IMR-90 (cell line): ENCODE measurements at regions not wholly inside any gene's neighbourhood (a gene's known extent, or its start where the extent isn't known, plus 50 kb on each side); places are given as distances from the start of the nearest gene placed in this dataset.

Experiments used
- ATAC-seq: fragments of 200-7000 bp; cut with Tn5 transposase; 2 replicates; pipeline ENCODE4 v1.9.1; 2020; ENCODE audit warnings: low read depth, mild to moderate bottlenecking, moderate library complexity
- BruUV-seq: library from RNA; stranded (reverse); fragments of 400-500 nt; replicated peaks from 2 replicates; lab custom pipeline; 2021; lab: Mats Ljungman, UMichigan
- CTCF ChIA-PET: fragments of 300-600 bp; formaldehyde crosslinking; extraction: SDS; loops from one replicate; lab custom pipeline; 2021; ENCODE audit warnings: antibody characterized with exemption; lab: Yijun Ruan, JAX
- POLR2A ChIA-PET: fragments of 300-600 bp; sonication (Branson Sonifier 250); formaldehyde crosslinking; loops from one replicate; lab custom pipeline; 2022; ENCODE audit warnings: antibody characterized with exemption; ENCODE audit not compliant: unreplicated experiment; lab: Charles Lee
- DNase-seq: peaks from one replicate; pipeline ENCODE4 v3.0.0; 2013
- H2AFZ ChIP-seq: replicated peaks from 2 replicates; pipeline ENCODE3; 2013; ENCODE audit warnings: low read length, mild to moderate bottlenecking; ENCODE audit not compliant: poor library complexity
- H2AK5ac ChIP-seq: 2 replicates; pipeline ENCODE4 v1.6.1; 2013; ENCODE audit warnings: low read depth, low read length, inconsistent platforms
- H2AK9ac ChIP-seq: replicated peaks from 2 replicates; pipeline ENCODE3; 2013; ENCODE audit warnings: mild to moderate bottlenecking, low read depth, low read length, moderate library complexity; ENCODE audit not compliant: poor library complexity
- H2BK120ac ChIP-seq: 2 replicates; pipeline ENCODE4 v1.6.1; 2013; ENCODE audit warnings: low read depth, low read length, inconsistent platforms
- H2BK15ac ChIP-seq: 3 replicates; pipeline ENCODE4 v1.6.1; 2013; ENCODE audit warnings: low read depth, low read length, inconsistent platforms
- H2BK20ac ChIP-seq: 2 replicates; pipeline ENCODE4 v1.6.1; 2013; ENCODE audit warnings: low read depth, mild to moderate bottlenecking, inconsistent platforms, low read length, moderate library complexity
- H2BK5ac ChIP-seq: 2 replicates; pipeline ENCODE4 v1.6.1; 2013; ENCODE audit warnings: mild to moderate bottlenecking, low read depth, low read length, inconsistent platforms; ENCODE audit not compliant: poor library complexity, severe bottlenecking
- H3K14ac ChIP-seq: replicated peaks from 2 replicates; pipeline ENCODE4 v1.6.1; 2013; ENCODE audit warnings: low read depth, low read length, inconsistent platforms
- H3K18ac ChIP-seq: 2 replicates; pipeline ENCODE4 v1.6.1; 2013; ENCODE audit warnings: low read depth, low read length, control low read depth
- H3K23ac ChIP-seq: 2 replicates; pipeline ENCODE4 v1.6.1; 2013; ENCODE audit warnings: low read depth, low read length, inconsistent platforms
- H3K27ac ChIP-seq: 2 replicates; pipeline ENCODE4 v1.5.1; 2013; ENCODE audit warnings: mild to moderate bottlenecking, control low read depth, low read length; ENCODE audit not compliant: insufficient read depth
- H3K27me3 ChIP-seq: 2 replicates; pipeline ENCODE4 v1.6.1; 2013; ENCODE audit warnings: low read length; ENCODE audit not compliant: control insufficient read depth, insufficient read depth
- H3K36me3 ChIP-seq: 2 replicates; pipeline ENCODE4 v1.6.1; 2013; ENCODE audit warnings: low read length, mixed read lengths; ENCODE audit not compliant: control insufficient read depth, insufficient read depth
- H3K4ac ChIP-seq: 2 replicates; pipeline ENCODE4 v1.6.1; 2013; ENCODE audit warnings: low read depth, low read length, inconsistent platforms
- H3K4me1 ChIP-seq: 2 replicates; pipeline ENCODE4 v1.6.1; 2013; ENCODE audit warnings: low read length, mixed read lengths; ENCODE audit not compliant: control insufficient read depth, insufficient read depth
- H3K4me2 ChIP-seq: 2 replicates; pipeline ENCODE4 v1.6.1; 2013; ENCODE audit warnings: low read depth, mild to moderate bottlenecking, control low read depth, low read length, moderate library complexity
- H3K4me3 ChIP-seq: 2 replicates; pipeline ENCODE4 v1.5.1; 2013; ENCODE audit warnings: low read depth, mild to moderate bottlenecking, control low read depth, low read length, moderate library complexity; ENCODE audit not compliant: insufficient read depth
- H3K56ac ChIP-seq: 2 replicates; pipeline ENCODE4 v1.6.1; 2013; ENCODE audit warnings: low read length, inconsistent platforms; ENCODE audit not compliant: insufficient read depth; ENCODE audit errors: extremely low read depth
- H3K79me1 ChIP-seq, 2 experiments: 2 replicates each; pipeline ENCODE4 v1.6.1; 2013; ENCODE audit warnings: low read length in 2 of 2, inconsistent platforms in 1 of 2, low read depth in 1 of 2
- H3K9ac ChIP-seq: 2 replicates; pipeline ENCODE4 v1.6.1; 2013; ENCODE audit warnings: low read depth, low read length, control low read depth
- H3K9me1 ChIP-seq: 2 replicates; pipeline ENCODE4 v1.6.1; 2013; ENCODE audit warnings: low read length, inconsistent platforms; ENCODE audit not compliant: insufficient read depth
- H3K9me3 ChIP-seq: 2 replicates; pipeline ENCODE4 v1.6.1; 2013; ENCODE audit warnings: low read length; ENCODE audit not compliant: control insufficient read depth, insufficient read depth
- H4K20me1 ChIP-seq: 2 replicates; pipeline ENCODE4 v1.6.1; 2013; ENCODE audit warnings: low read length, inconsistent platforms; ENCODE audit not compliant: insufficient read depth
- H4K5ac ChIP-seq: 2 replicates; pipeline ENCODE4 v1.6.1; 2013; ENCODE audit warnings: mild to moderate bottlenecking, low read depth, low read length, control low read depth
- H4K8ac ChIP-seq, 2 experiments: 2 replicates each; pipeline ENCODE4 v1.6.1; 2013; ENCODE audit warnings: low read depth in 2 of 2, low read length in 2 of 2, control low read depth in 1 of 2, inconsistent platforms in 1 of 2
- H4K91ac ChIP-seq: 2 replicates; pipeline ENCODE4 v1.6.1; 2013; ENCODE audit warnings: low read depth, low read length, inconsistent platforms; ENCODE audit not compliant: insufficient read depth
- CEBPB ChIP-seq: IDR thresholded peaks from 2 replicates; pipeline ENCODE4 v1.6.1; 2012; ENCODE audit warnings: low read depth, low read length, improper control_type of control experiment
- USF2 ChIP-seq: fragments of 150-350 bp; IDR thresholded peaks from 2 replicates; pipeline ENCODE4 v1.6.1; 2017; ENCODE audit warnings: mild to moderate bottlenecking, antibody characterized with exemption, low read length, low read depth
- WGBS, 2 experiments: methylation state at CpG; one replicate each; pipeline versions ENCODE4 v1.1.5 to v1.1.7; 2013; ENCODE audit warnings: missing lambda C conversion rate in 2 of 2; ENCODE audit not compliant: insufficient read length in 1 of 2; ENCODE audit errors: extremely low coverage in 2 of 2; 5-methylcytosine and 5-hydroxymethylcytosine counted together
- dilution Hi-C: fragments of 300-500 bp; cut with HindIII; formaldehyde crosslinking; loops from one replicate; pipeline ENCODE4 v1.14.3; 2018; ENCODE audit warnings: low sequenced_read_pairs; ENCODE audit not compliant: unreplicated experiment
- in situ Hi-C: fragments of 300-500 bp; cut with MboI; formaldehyde crosslinking; loops from 3 replicates; pipeline ENCODE4 v1.14.3; 2019; ENCODE audit warnings: low sequenced_read_pairs, inconsistent platforms, mixed read lengths
- intact Hi-C: fragments of 100-400 bp; cut with micrococcal nuclease; formaldehyde crosslinking; loops from 2 replicates; pipeline ENCODE4 v1.10.0; 2022

GRCh38 chr2:107407974-107408373 is 418.7 kb upstream of the RGPD4 start:
- no peak for DNase-seq
- TF ChIP-seq CEBPB (no peak), USF2 (no peak)
- H3K4me2 ChIP-seq, result no peak overlapping the region
- no peaks in the 10 kb centered on the region for H3K4me1 ChIP-seq
- no peak overlapping the region for H2AFZ ChIP-seq
- H3K23ac ChIP-seq, result no peak overlapping the region
- H3K4ac ChIP-seq, result no peak overlapping the region
- H2AK9ac ChIP-seq, result no peak overlapping the region
- no peaks in the 10 kb centered on the region for H3K9me1 ChIP-seq
- H3K4me3 ChIP-seq, result no peak overlapping the region
- H2BK5ac ChIP-seq, result no peak overlapping the region
- H2AK5ac ChIP-seq, result no peak overlapping the region
- no peak overlapping the region for H3K14ac ChIP-seq
- no peak overlapping the region for H4K91ac ChIP-seq
- no peak overlapping the region for H3K27ac ChIP-seq
- H3K36me3 ChIP-seq, result no peaks in the 10 kb centered on the region
- H3K18ac ChIP-seq, result no peak overlapping the region
- no peak for ATAC-seq
- intact Hi-C loops (no loop called here), dilution Hi-C loops (no loop called here), in situ Hi-C loops (no loop called here)
- H2BK120ac ChIP-seq, result no peak overlapping the region
- no peak overlapping the region for H4K5ac ChIP-seq
- H3K9ac ChIP-seq, result no peak overlapping the region
- H2BK20ac ChIP-seq, result no peak overlapping the region
- no peak overlapping the region for H3K56ac ChIP-seq
- H3K9me3 ChIP-seq, result peaks cover 3% of the 10 kb centered on the region; the same call in 1 of the 2 replicates
- H4K8ac ChIP-seq, result no peak overlapping the region
- ChIA-PET CTCF (no interaction called here), POLR2A (no interaction called here)
- H2BK15ac ChIP-seq, result no peak overlapping the region
- no CpG with 5 or more reads among the region's 2 CpGs for WGBS, 2 experiments
- no TSS peak for BruUV-seq
- no peaks in the 10 kb centered on the region for H3K27me3 ChIP-seq
- no peaks in the 10 kb centered on the region for H3K79me1 ChIP-seq
- no peaks in the 10 kb centered on the region for H4K20me1 ChIP-seq
